ENCODE measurements at regions not wholly inside any gene's neighbourhood (a gene's known extent, or its start where the extent isn't known, plus 50 kb on each side); places are given as distances from the start of the nearest gene placed in this dataset.

DNA sequence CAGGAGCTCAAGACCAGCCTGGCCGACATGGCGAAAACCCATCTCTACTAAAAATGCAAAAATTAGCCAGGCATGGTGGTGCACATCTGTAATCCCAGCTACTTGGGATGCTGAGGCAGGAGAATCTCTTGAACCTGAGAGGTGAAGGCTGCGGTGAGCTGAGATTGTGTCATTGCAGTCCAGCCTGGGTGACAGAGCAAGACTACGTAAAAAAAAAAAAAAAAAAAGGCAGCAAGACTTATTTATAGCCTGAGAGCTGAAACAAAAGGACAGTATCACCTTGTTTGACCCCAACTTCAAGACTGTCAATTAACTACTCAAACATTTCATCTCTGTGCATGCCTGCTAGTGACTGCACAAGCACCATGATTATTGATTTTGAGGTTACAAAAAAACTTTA is 478.9 kb upstream of the GBE1 start:
- ChIA-PET POLR2A (ENCODE audit: low non-redundant PET) (interaction anchor here (0.7 kb wide), 1 partner anchor 518 kb away, joined by 7 read pairs; no protein-coding TSS in a partner anchor), CTCF (interaction anchor here (0.6 kb wide), 1 partner anchor 12 kb away, joined by 3 read pairs; no protein-coding TSS in a partner anchor)
- DNase-seq (ENCODE audit: low spot score) = no peak
- TF ChIP-seq, protein P1, sequence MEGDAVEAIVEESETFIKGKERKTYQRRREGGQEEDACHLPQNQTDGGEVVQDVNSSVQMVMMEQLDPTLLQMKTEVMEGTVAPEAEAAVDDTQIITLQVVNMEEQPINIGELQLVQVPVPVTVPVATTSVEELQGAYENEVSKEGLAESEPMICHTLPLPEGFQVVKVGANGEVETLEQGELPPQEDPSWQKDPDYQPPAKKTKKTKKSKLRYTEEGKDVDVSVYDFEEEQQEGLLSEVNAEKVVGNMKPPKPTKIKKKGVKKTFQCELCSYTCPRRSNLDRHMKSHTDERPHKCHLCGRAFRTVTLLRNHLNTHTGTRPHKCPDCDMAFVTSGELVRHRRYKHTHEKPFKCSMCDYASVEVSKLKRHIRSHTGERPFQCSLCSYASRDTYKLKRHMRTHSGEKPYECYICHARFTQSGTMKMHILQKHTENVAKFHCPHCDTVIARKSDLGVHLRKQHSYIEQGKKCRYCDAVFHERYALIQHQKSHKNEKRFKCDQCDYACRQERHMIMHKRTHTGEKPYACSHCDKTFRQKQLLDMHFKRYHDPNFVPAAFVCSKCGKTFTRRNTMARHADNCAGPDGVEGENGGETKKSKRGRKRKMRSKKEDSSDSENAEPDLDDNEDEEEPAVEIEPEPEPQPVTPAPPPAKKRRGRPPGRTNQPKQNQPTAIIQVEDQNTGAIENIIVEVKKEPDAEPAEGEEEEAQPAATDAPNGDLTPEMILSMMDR (conservative IDR thresholded peaks at IDR 0.05; ENCODE audit: low read depth) = no peak
- H3K27ac ChIP-seq = no peak overlapping the region

DNA sequence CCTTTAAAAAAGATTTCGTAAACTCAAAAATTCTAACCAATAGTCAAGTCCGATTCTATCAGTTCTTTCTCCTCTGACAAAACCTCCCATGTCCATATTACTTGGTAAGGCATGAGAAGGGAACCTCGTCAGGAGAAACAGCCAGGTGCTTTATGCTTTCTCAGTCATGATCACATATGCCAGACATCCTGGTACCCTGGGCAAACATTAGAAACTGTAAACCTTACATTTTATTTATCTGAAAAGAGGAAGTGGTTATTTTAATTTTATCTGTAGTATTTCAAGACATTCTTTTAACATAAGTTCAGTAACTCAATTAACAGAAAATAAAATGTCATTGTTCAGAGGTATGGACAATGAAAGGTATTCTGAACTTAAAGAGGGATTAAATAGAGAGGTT is 474.8 kb upstream of the GBE1 start:
- DNase-seq (ENCODE audit: low spot score) = no peak
- CTCF ChIA-PET = no interaction called here
- TF ChIP-seq, protein P1 (conservative IDR thresholded peaks at IDR 0.05; ENCODE audit: low read depth) = no peak
- H3K27ac ChIP-seq = no peak overlapping the region
- POLR2A ChIA-PET (ENCODE audit: low non-redundant PET) = no interaction called here

DNA sequence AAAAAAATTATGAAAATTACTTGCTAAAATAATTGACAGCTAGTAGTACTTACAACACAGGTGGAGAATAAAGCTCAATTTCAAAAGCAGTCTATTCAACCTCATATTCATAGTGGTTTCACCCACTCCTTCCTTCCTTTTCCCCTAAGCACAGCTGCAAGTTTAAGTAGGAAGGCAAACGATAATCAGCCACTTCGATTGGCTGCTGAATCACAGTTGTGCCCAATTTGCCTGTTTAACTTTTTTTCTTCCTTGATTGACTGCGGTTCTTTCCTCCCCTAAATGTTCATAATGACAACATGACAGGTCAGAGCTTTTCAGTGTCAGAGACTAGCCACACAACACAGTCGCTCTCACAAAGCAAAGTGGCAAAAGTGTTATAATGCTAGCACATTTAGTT is 468.0 kb upstream of the GBE1 start:
- CTCF ChIA-PET = no interaction called here
- TF ChIP-seq, protein P1 (conservative IDR thresholded peaks at IDR 0.05; ENCODE audit: low read depth) = no peak
- no peak overlapping the region for H3K27ac ChIP-seq

DNA sequence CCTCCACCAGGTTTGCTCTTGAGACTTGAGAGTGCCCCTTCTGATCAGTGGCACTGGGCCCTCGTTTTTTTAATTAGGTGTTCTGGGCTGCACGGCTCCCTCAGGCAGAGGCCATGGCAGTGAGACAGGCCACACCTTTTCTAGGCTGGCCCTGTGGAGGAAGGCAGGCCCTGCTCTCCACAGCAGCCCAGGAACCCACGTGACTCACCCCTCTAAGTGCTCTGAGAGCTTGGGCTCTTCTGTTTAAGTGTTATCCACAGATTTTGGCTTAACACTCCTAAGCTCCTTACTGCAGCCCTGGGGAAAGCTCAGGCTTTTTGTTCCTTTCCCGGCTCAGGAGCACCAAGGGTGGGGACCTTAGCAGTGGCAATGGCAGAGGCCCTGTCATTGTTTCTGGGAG is 463.2 kb upstream of the GBE1 start:
- ChIA-PET CTCF (no interaction called here), POLR2A (ENCODE audit: low non-redundant PET) (no interaction called here)
- no peak overlapping the region for H3K27ac ChIP-seq
- TF ChIP-seq, protein P1 (conservative IDR thresholded peaks at IDR 0.05; ENCODE audit: low read depth) = no peak
- DNase-seq (ENCODE audit: low spot score) = no peak

More for the DNA sequence above, 468.0 kb upstream of the GBE1 start:
- no peak for DNase-seq (ENCODE audit: low spot score)
- POLR2A ChIA-PET (ENCODE audit: low non-redundant PET) = no interaction called here

DNA sequence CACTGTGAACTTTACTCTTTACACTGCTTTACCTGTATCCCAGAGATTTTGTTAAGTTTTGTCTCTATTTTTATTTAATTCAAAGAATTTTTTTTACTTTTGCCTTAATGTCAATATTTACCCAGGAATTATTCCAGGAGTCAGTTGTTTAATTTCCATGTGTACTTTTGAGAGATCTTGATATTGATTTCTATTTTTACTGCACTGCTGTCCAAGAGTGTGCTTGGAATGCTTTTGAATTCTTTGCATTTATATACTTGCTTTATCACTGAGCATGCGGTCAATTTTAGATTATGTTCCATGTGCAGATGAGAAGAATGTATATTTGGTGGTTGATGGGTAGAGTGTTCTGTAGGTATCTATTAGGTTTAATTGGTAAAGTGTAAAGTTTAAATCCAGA is 461.0 kb upstream of the GBE1 start:
- POLR2A ChIA-PET (ENCODE audit: low non-redundant PET) = no interaction called here
- DNase-seq (ENCODE audit: low spot score) = no peak
- CTCF ChIA-PET = no interaction called here
- no peak overlapping the region for H3K27ac ChIP-seq
- TF ChIP-seq, protein P1 (conservative IDR thresholded peaks at IDR 0.05; ENCODE audit: low read depth) = no peak

DNA sequence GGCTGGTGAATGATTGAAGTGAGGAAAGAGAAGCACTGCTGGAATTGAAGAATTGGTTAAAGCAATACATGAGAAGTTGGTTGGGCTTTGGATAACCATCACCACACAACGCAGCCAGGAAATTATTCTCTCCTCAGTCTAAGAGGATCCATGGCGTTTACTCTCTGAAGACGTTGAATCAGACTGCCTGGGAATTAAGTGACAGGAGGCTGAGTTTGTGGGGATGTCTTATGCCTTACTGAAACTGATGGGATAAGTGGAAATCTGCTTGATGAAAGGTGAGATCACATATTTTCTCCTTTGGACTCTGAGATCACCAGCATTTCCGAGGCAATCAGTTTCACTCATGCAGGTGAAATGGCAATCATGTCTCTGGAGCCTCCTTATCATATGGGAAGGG is 456.1 kb upstream of the GBE1 start:
- POLR2A ChIA-PET (ENCODE audit: low non-redundant PET) = no interaction called here
- TF ChIP-seq, protein P1 (conservative IDR thresholded peaks at IDR 0.05; ENCODE audit: low read depth) = no peak
- no peak for DNase-seq (ENCODE audit: low spot score)
- H3K27ac ChIP-seq = no peak overlapping the region
- CTCF ChIA-PET = no interaction called here

All from RWPE1 (cell line).